ENCODE measurements at regions not wholly inside any gene's neighbourhood (a gene's known extent, or its start where the extent isn't known, plus 50 kb on each side); places are given as distances from the start of the nearest gene placed in this dataset.

GRCh38 chr4:96524311-96524875 lies 684.5 kb downstream of the PDHA2 start:
- TF ChIP-seq CTCF (IDR thresholded peaks at IDR 0.05 in 4 of 5, conservative IDR thresholded peaks at IDR 0.05 in 1 of 5), result no peak
- TF ChIP-seq POLR2A (IDR thresholded peaks at IDR 0.05), result no peak
